Heart left ventricle (tissue), 13 donors: ENCODE measurements at regions not wholly inside any gene's neighbourhood (a gene's known extent, or its start where the extent isn't known, plus 50 kb on each side); places are given as distances from the start of the nearest gene placed in this dataset.

Experiments used
- CTCF ChIP-seq, 12 donors: fragments of 200-600 bp; sonication (generic) in 4 of 12; IDR thresholded peaks; one replicate each; pipeline versions ENCODE4 v1.5.0 to v1.8.0; 2018 to 2022; ENCODE audit warnings: antibody characterized with exemption in 12 of 12, mild to moderate bottlenecking in 5 of 12
- POLR2A ChIP-seq, 2 donors: fragments of 450-650 bp; IDR thresholded peaks; one replicate each; pipeline ENCODE4 v1.6.1; 2017; ENCODE audit warnings: antibody characterized with exemption in 2 of 2, mild to moderate bottlenecking in 2 of 2, moderate library complexity in 2 of 2
- donor health status: ischemic (EF 13 %, LVEDD 7.1; RV severe dilation, severe dysfunction).
- donor health status: DM: no; HTN: yes; CAD: no.
- donor health status: DM: no; HTN: no; CAD: no.
- donor health status: ischemic (EF 25% LVEDD 6.9; RV normal size, moderate dysfunction).
- donor health status: ischemic (EF 25% LVEDD 5.7; RV mildly dilated, moderate dysfunction).
- donor health status: ischemic (EF 35%, LVEDD 5.7; RV mildly dilated, moderate dysfunction).
- donor health status: nonischemic (EF 11% LVEDD 7.7; RV severe dilation, severe dysfunction).
- donor health status: DM: yes; HTN: yes; CAD: no.
- donor health status: PGD.
- donor health status: ischemic (EF 29% LVEDD 5.4; RV normal size, mild dysfunction).
- donor health status: nonischemic (EF 23%, LVEDD 6.1; RV moderate dilation, normal function).

GRCh38 chr10:33731322-33731721, 396.9 kb upstream of the NRP1 start:
- TF ChIP-seq CTCF (IDR thresholded peaks at IDR 0.05) (no peak), POLR2A (IDR thresholded peaks at IDR 0.05) (no peak)
